ENCODE measurements at regions not wholly inside any gene's neighbourhood (a gene's known extent, or its start where the extent isn't known, plus 50 kb on each side); places are given as distances from the start of the nearest gene placed in this dataset.

GRCh38 chr13:107066355-107066754 is 498.4 kb upstream of the ARGLU1 start:
- no peaks in the 10 kb centered on the region for H3K9me1 ChIP-seq (ENCODE audit: control insufficient read depth, insufficient read depth, low read length)
- no TSS peak for BruUV-seq (replicated peaks)
- H3K9ac ChIP-seq (ENCODE audit: insufficient read depth in 1 of 2, low read depth in 2 of 2, low read length in 2 of 2), result no peak overlapping the region
- no peak overlapping the region for H3K4me2 ChIP-seq (ENCODE audit: insufficient read depth, low read length)
- H3K9me3 ChIP-seq (replicated peaks; ENCODE audit: control insufficient read depth, insufficient read depth, low read depth, low read length), result no peaks in the 10 kb centered on the region
- no peaks in the 10 kb centered on the region for H3K36me3 ChIP-seq (ENCODE audit: control insufficient read depth, insufficient read depth, low read length)
- 0% methylated on average over 3 of the region's 3 CpGs for WGBS (ENCODE audit: insufficient coverage, low coverage, missing lambda C conversion rate)
- FAIRE-seq, result no peak
- H3K4me3 ChIP-seq, result no peak overlapping the region
- intact Hi-C loops (cut with micrococcal nuclease), result no loop called here
- H2AFZ ChIP-seq (ENCODE audit: low read depth, low read length), result no peak overlapping the region
- H4K20me1 ChIP-seq (replicated peaks; ENCODE audit: control insufficient read depth, insufficient read depth, low read length), result no peaks in the 10 kb centered on the region
- H3K27me3 ChIP-seq (ENCODE audit: control insufficient read depth in 2 of 2, insufficient read depth in 2 of 2, low read length in 2 of 2), result no peaks in the 10 kb centered on the region
- DNase-seq (ENCODE audit: extremely low read depth in 1 of 4, low spot score in 3 of 4), result no peak
- ChIA-PET POLR2A (no interaction called here), CTCF (ENCODE audit: low intra/inter-chr PET ratio) (no interaction called here)
- TF ChIP-seq TCF15 (CRISPR knock-in tag; IDR thresholded peaks at IDR 0.05) (no peak), ZBTB5 (IDR thresholded peaks at IDR 0.05) (no peak), MECOM (CRISPR knock-in tag; IDR thresholded peaks at IDR 0.05) (no peak), GATAD2A (IDR thresholded peaks at IDR 0.05) (no peak), ZNF586 (CRISPR knock-in tag; conservative IDR thresholded peaks at IDR 0.05) (no peak), JUND (IDR thresholded peaks at IDR 0.05; ENCODE audit: borderline replicate concordance, low read depth, low read length) (no peak), JUND (tag; IDR thresholded peaks at IDR 0.05; ENCODE audit: borderline replicate concordance, low read depth, low read length) (no peak), RBBP5 (IDR thresholded peaks at IDR 0.05; ENCODE audit: borderline replicate concordance, insufficient read depth, low read length, poor library complexity, severe bottlenecking) (no peak), TEAD4 (IDR thresholded peaks at IDR 0.05; ENCODE audit: low read length) (no peak), TEAD4 (CRISPR knock-in tag; IDR thresholded peaks at IDR 0.05; ENCODE audit: borderline replicate concordance) (no peak), KLF10 (CRISPR knock-in tag; IDR thresholded peaks at IDR 0.05) (no peak), MBD1 (CRISPR knock-in tag; IDR thresholded peaks at IDR 0.05) (no peak), TFAP4 (CRISPR knock-in tag; IDR thresholded peaks at IDR 0.05; ENCODE audit: borderline replicate concordance) (no peak), PCBP2 (IDR thresholded peaks at IDR 0.05; ENCODE audit: low read depth, low read length, poor library complexity, severe bottlenecking) (no peak), ELK1 (CRISPR knock-in tag; IDR thresholded peaks at IDR 0.05) (no peak), ZNF174 (CRISPR knock-in tag; IDR thresholded peaks at IDR 0.05) (no peak), MYBL2 (IDR thresholded peaks at IDR 0.05; ENCODE audit: low read depth) (no peak), MYBL2 (CRISPR knock-in tag; IDR thresholded peaks at IDR 0.05; ENCODE audit: borderline replicate concordance) (no peak), MYNN (IDR thresholded peaks at IDR 0.05) (no peak), MYNN (CRISPR knock-in tag; IDR thresholded peaks at IDR 0.05) (no peak)
- H3K4me1 ChIP-seq (replicated peaks in 1 of 2; ENCODE audit: control insufficient read depth in 2 of 2, insufficient read depth in 2 of 2, low read length in 2 of 2), result no peaks in the 10 kb centered on the region
- no peak for ATAC-seq
- no peak overlapping the region for H3K27ac ChIP-seq (ENCODE audit: extremely low read depth, low read depth, low read length)
- H3K79me2 ChIP-seq (ENCODE audit: control insufficient read depth, insufficient read depth, low read length), result no peaks in the 10 kb centered on the region
- in situ Hi-C loops (cut with MboI), result no loop called here

Measured in K562 (cell line).